Uterus (tissue), 3 donors: ENCODE measurements at regions not wholly inside any gene's neighbourhood (a gene's known extent, or its start where the extent isn't known, plus 50 kb on each side); places are given as distances from the start of the nearest gene placed in this dataset.

Experiments
- DNase-seq, 2 donors: peaks; one replicate each; pipeline ENCODE4 v3.0.0-alpha.2; 2019 to 2020
- H3K27ac ChIP-seq, 2 donors: fragments of 200-600 bp; sonication (generic); 1 replicate in 1 of 2; 2 replicates in 1 of 2; pipeline ENCODE4 v1.5.1; 2016 to 2018
- H3K27me3 ChIP-seq, 2 donors: fragments of 200-600 bp; sonication (generic); one replicate each; pipeline ENCODE4 v1.5.1; 2018 to 2019; ENCODE audit warnings: control low read depth in 1 of 2
- H3K36me3 ChIP-seq, 2 donors: fragments of 200-600 bp; sonication (generic); one replicate each; pipeline ENCODE4 v1.5.1; 2019; ENCODE audit warnings: control low read depth in 1 of 2
- H3K4me1 ChIP-seq, 2 donors: fragments of 200-600 bp; sonication (generic); one replicate each; pipeline ENCODE4 v1.5.1; 2018 to 2019; ENCODE audit warnings: control low read depth in 1 of 2
- H3K4me3 ChIP-seq, 2 donors: fragments of 200-600 bp; sonication (generic); 1 replicate in 1 of 2; 2 replicates in 1 of 2; pipeline ENCODE4 v1.5.1; 2018 to 2019; ENCODE audit warnings: mild to moderate bottlenecking in 1 of 2
- H3K9me3 ChIP-seq, 2 donors: fragments of 200-600 bp; sonication (generic); one replicate each; pipeline ENCODE4 v1.5.1; 2019; ENCODE audit warnings: control low read depth in 1 of 2
- POLR2A ChIP-seq, 2 donors: fragments of 450-650 bp; IDR thresholded peaks; one replicate each; pipeline ENCODE4 v1.6.1; 2016; ENCODE audit warnings: antibody characterized with exemption in 2 of 2, mild to moderate bottlenecking in 1 of 2, moderate library complexity in 1 of 2
- intact Hi-C: fragments of 100-400 bp; cut with DNase I; formaldehyde crosslinking; loops from one replicate; pipeline ENCODE4 v1.15.1; 2023; ENCODE audit warnings: low total_unique reads
- TF ChIP-seq, protein P1 (sequence below), 4 experiments: fragments of 200-600 bp in 2 of 4; fragments of 450-650 bp in 2 of 4; sonication (generic) in 2 of 4; IDR thresholded peaks; one replicate each; pipeline ENCODE4 v1.5.1; 2016 to 2019; ENCODE audit warnings: antibody characterized with exemption in 4 of 4, mild to moderate bottlenecking in 2 of 4, moderate library complexity in 1 of 4
- donor health status: DM: yes; HTN: yes; CAD: no.

DNA sequence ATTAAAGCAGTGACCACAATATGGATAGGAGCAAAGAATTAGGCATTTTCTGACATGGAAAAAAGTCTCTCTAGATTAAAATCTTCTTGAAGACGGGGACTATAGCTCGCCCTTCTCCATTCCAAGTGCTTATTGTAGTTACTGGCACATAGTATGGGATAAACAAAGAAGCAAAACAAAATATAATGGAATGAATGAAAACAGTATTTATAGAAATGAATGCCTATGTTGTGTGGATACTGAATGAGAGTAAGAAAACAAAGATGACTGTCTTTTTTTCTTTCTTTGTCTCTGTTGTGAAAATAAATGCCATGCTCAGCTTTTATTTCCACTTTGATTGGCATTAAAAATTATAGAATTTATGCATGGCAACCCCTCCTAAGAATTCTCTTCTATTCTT lies 1414.3 kb upstream of the ACO1 start:
- no peaks in the 10 kb centered on the region for H3K36me3 ChIP-seq
- DNase-seq: no peak
- no peaks in the 10 kb centered on the region for H3K27me3 ChIP-seq
- intact Hi-C loops: no loop called here
- H3K27ac ChIP-seq: no peak overlapping the region
- no peaks in the 10 kb centered on the region for H3K9me3 ChIP-seq
- H3K4me1 ChIP-seq: no peaks in the 10 kb centered on the region
- TF ChIP-seq, protein P1, sequence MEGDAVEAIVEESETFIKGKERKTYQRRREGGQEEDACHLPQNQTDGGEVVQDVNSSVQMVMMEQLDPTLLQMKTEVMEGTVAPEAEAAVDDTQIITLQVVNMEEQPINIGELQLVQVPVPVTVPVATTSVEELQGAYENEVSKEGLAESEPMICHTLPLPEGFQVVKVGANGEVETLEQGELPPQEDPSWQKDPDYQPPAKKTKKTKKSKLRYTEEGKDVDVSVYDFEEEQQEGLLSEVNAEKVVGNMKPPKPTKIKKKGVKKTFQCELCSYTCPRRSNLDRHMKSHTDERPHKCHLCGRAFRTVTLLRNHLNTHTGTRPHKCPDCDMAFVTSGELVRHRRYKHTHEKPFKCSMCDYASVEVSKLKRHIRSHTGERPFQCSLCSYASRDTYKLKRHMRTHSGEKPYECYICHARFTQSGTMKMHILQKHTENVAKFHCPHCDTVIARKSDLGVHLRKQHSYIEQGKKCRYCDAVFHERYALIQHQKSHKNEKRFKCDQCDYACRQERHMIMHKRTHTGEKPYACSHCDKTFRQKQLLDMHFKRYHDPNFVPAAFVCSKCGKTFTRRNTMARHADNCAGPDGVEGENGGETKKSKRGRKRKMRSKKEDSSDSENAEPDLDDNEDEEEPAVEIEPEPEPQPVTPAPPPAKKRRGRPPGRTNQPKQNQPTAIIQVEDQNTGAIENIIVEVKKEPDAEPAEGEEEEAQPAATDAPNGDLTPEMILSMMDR (IDR thresholded peaks at IDR 0.05): no peak
- no peak for TF ChIP-seq POLR2A (IDR thresholded peaks at IDR 0.05)
- no peak overlapping the region for H3K4me3 ChIP-seq

DNA sequence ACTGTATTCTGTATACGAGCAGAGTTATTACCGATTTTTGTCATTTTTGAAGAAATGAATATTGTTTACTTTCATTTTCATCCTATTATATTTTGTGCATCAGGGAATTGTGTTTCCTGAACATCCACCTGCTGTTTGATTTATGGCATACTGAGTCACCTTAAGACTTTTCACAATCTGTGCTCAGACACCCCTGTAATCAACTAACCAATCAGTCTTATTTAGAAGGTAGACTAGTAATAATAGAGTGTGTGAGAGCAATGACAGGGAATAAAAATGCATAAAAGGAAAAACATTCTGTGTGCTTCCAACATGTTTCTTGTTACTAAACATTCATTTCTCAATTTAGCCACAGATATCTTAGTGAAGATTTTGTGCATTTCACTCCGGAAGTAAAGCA lies 1413.6 kb upstream of the ACO1 start:
- no peaks in the 10 kb centered on the region for H3K4me1 ChIP-seq

DNA sequence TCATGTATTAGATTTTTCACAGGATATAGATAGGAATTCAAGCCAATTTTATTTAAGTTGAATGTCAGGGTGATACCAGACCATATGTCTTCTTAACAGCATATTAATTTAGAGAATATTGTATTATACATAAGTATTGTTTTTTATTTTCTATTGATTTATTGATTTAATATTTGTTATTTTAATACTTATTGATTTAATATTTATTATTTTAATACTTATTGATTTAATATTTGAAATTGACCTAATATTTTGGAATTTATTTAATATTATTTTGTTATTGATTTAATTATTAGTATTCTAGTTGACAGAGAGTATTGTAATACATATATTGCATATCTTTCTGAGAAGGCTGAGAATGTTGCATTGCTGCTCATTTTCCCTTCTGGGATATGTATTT lies 1411.8 kb upstream of the ACO1 start:
- H3K9me3 ChIP-seq: no peaks in the 10 kb centered on the region
- H3K4me3 ChIP-seq: no peak overlapping the region
- no peaks in the 10 kb centered on the region for H3K36me3 ChIP-seq
- no peaks in the 10 kb centered on the region for H3K4me1 ChIP-seq
- no peak for DNase-seq
- TF ChIP-seq, protein P1 (IDR thresholded peaks at IDR 0.05): no peak
- TF ChIP-seq POLR2A (IDR thresholded peaks at IDR 0.05): no peak
- no peaks in the 10 kb centered on the region for H3K27me3 ChIP-seq
- intact Hi-C loops: no loop called here
- no peak overlapping the region for H3K27ac ChIP-seq

More for the DNA sequence above, 1413.6 kb upstream of the ACO1 start:
- Histone ChIP-seq H3K36me3 (no peaks in the 10 kb centered on the region), H3K27me3 (no peaks in the 10 kb centered on the region), H3K9me3 (no peaks in the 10 kb centered on the region), H3K4me3 (no peak overlapping the region), H3K27ac (no peak overlapping the region)
- intact Hi-C loops: no loop called here
- no peak for DNase-seq
- TF ChIP-seq, protein P1 (IDR thresholded peaks at IDR 0.05): no peak
- no peak for TF ChIP-seq POLR2A (IDR thresholded peaks at IDR 0.05)

DNA sequence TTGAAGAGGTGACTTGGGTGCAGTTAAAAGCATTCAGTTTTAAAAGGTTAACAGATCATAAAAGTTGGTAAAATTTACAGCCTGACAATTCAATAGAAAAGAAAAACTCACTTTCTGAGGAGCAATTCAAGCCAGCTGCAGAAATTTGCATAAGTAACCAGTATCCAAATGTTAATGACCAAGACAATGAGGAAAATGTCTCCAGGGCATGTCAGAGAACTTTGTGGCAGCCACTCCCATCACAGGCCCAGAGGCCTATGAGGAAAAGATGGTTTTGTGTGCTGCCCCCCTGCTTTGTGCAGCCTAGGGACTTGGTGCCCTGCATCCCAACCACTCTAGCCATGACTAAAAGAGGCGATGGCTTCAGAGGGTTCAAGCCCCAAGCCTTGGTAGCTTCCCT lies 1406.5 kb upstream of the ACO1 start:
- Histone ChIP-seq H3K27me3 (no peaks in the 10 kb centered on the region), H3K4me3 (no peak overlapping the region), H3K36me3 (no peaks in the 10 kb centered on the region), H3K27ac (no peak overlapping the region), H3K4me1 (no peaks in the 10 kb centered on the region), H3K9me3 (no peaks in the 10 kb centered on the region)
- TF ChIP-seq, protein P1 (IDR thresholded peaks at IDR 0.05): no peak
- TF ChIP-seq POLR2A (IDR thresholded peaks at IDR 0.05): no peak
- intact Hi-C loops: no loop called here
- no peak for DNase-seq

DNA sequence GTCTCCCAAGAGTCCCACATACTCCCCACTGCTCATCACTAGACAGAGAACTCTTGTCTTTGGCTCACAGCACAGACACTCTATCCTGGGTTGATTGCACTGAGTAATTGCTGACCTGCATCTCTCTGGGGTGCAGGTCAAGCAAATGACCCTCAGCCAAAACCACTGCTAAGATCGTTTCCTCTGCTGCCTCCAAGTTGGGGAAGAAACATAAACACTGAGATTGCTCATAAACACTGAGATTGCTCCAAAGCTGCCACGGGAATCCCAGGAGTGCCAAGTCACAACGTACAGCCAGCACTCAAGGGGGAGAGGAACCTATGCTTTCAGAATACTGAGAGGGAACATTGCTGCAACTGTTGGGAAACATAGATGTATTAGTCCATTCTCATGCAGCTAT lies 1402.1 kb upstream of the ACO1 start:
- Histone ChIP-seq H3K9me3 (no peaks in the 10 kb centered on the region), H3K4me1 (no peaks in the 10 kb centered on the region), H3K27me3 (no peaks in the 10 kb centered on the region), H3K4me3 (no peak overlapping the region), H3K27ac (no peak overlapping the region), H3K36me3 (no peaks in the 10 kb centered on the region)
- TF ChIP-seq POLR2A (IDR thresholded peaks at IDR 0.05): no peak
- TF ChIP-seq, protein P1 (IDR thresholded peaks at IDR 0.05): no peak
- no peak for DNase-seq
- intact Hi-C loops: no loop called here
